Aorta (tissue), 5 donors: ENCODE measurements at regions not wholly inside any gene's neighbourhood (a gene's known extent, or its start where the extent isn't known, plus 50 kb on each side); places are given as distances from the start of the nearest gene placed in this dataset.
A peak's percentile ranks its signal among the peaks of the same experiment; 100 is the strongest.

Experiments used
- ATAC-seq: fragments of 200-7000 bp; cut with Tn5 transposase; one replicate; pipeline ENCODE4 v1.9.1; 2022; ENCODE audit warnings: moderate library complexity; ENCODE audit not compliant: low FRiP score
- DNase-seq, 2 donors: peaks; one replicate each; pipeline ENCODE4 v3.0.0-alpha.2; 2020
- H3K27ac ChIP-seq, 2 donors: one replicate each; pipeline ENCODE4 v1.5.1; 2013; ENCODE audit warnings: low read length in 2 of 2, mild to moderate bottlenecking in 2 of 2, moderate library complexity in 2 of 2, control low read depth in 1 of 2, inconsistent platforms in 1 of 2, low read depth in 1 of 2
- H3K27me3 ChIP-seq, 2 donors: one replicate each; pipeline ENCODE4 v1.6.1; 2013; ENCODE audit warnings: control low read depth in 1 of 2, low read length in 1 of 2, mild to moderate bottlenecking in 1 of 2, moderate library complexity in 1 of 2; ENCODE audit not compliant: insufficient read depth in 2 of 2, control insufficient read depth in 1 of 2
- H3K36me3 ChIP-seq, 2 donors: one replicate each; pipeline ENCODE4 v1.6.1; 2013; ENCODE audit warnings: control low read depth in 1 of 2, low read length in 1 of 2, mild to moderate bottlenecking in 1 of 2; ENCODE audit not compliant: insufficient read depth in 2 of 2, control insufficient read depth in 1 of 2
- H3K4me1 ChIP-seq, 2 donors: one replicate each; pipeline ENCODE4 v1.6.1; 2013; ENCODE audit warnings: low read length in 2 of 2, control low read depth in 1 of 2, mild to moderate bottlenecking in 1 of 2, moderate library complexity in 1 of 2; ENCODE audit not compliant: insufficient read depth in 2 of 2, control insufficient read depth in 1 of 2
- H3K4me3 ChIP-seq, 2 donors: one replicate each; pipeline ENCODE4 v1.5.1; 2013; ENCODE audit warnings: low read length in 2 of 2, control low read depth in 1 of 2, mild to moderate bottlenecking in 1 of 2
- H3K9me3 ChIP-seq: one replicate; pipeline ENCODE4 v1.6.1; 2013; ENCODE audit warnings: mild to moderate bottlenecking, low read length; ENCODE audit not compliant: control insufficient read depth
- WGBS, 2 donors: extraction: QIAGEN DNeasy Blood & Tissue Kit; methylation state at CpG; one replicate each; pipeline ENCODE4 v1.1.7; 2013; 5-methylcytosine and 5-hydroxymethylcytosine counted together
- intact Hi-C, 2 donors: fragments of 100-400 bp; cut with DNase I; formaldehyde crosslinking; loops; one replicate each; pipeline versions ENCODE4 v1.14.2 to v1.15.0; 2022
- donor health status: healthy with polysubstance abuse.
- donor health status: Bipolar disorder and iron deficiency.
- donor health status: DM: no; HTN: no; CAD: no.
- donor health status: DM: no; HTN: no; CAD: no.
- donor health status: DM: yes; HTN: yes; CAD: no.

DNA sequence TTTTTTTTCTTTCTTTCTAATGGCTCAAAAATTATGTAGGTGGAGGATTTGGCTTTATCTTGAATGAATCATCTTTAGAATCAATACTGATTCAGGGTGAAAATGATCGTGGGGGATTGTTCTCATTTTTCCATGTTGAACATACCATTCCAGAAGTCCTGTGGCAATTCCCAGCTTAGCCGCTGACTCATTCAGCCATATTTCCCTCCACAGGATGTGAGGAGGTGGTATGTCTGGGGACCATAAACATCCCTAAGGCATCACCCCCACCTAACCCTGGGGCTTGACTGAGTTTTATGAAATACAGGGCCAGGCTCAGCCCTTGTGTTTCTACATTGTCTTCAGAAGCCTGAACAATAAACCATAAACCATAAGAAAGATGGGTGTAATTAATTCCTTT, 92.7 kb upstream of the FN1 start:
- 37 to 45% methylated on average over 2 of the region's 2 CpGs for whole genome bisulfite sequencing, 2 donors
- Histone ChIP-seq H3K27ac (peak overlapping the region; percentile 40 to 97), H3K4me3 (no peak overlapping the region), H3K4me1 (peaks cover 0 to 3% of the 10 kb centered on the region in 2 donors), H3K9me3 (no peaks in the 10 kb centered on the region), H3K36me3 (no peaks in the 10 kb centered on the region), H3K27me3 (no peaks in the 10 kb centered on the region)
- no peak for ATAC-seq
- intact Hi-C loops: loop anchor here in 1 of 2 donors (5.0 kb wide), 1 partner anchor 66 kb away; no protein-coding TSS in a partner anchor
- DNase-seq: no peak

DNA sequence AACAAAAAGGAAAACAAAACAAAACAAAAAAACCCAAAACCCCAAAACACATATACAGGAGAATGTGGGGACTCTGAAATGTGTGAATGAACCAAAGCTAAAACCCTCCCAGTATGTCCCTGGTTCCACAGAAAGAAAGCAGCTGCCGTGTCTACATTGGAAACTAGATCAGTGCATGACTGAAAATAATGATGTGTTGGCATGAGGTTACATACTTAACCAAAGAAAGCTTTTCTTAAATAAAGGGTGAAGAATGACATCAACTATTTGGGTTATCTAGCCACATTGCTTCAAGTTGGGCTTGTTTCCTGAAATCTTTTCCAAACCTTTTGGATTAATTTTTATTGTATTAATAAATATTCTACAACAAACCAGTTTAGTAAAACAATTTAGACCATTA, 91.9 kb upstream of the FN1 start:
- intact Hi-C loops: loop anchor here in 1 of 2 donors (5.0 kb wide), 1 partner anchor 65 kb away; no protein-coding TSS in a partner anchor
- H3K27me3 ChIP-seq: no peaks in the 10 kb centered on the region
- peaks cover 0 to 3% of the 10 kb centered on the region in 2 donors for H3K4me1 ChIP-seq
- no peak overlapping the region for H3K4me3 ChIP-seq
- H3K36me3 ChIP-seq: no peaks in the 10 kb centered on the region
- WGBS, 2 donors: 2 to 3% methylated on average over 1 of the region's 1 CpG
- H3K27ac ChIP-seq: peak overlapping the region in 1 of 2 donors; percentile 28
- no peak for DNase-seq
- no peak for ATAC-seq
- no peaks in the 10 kb centered on the region for H3K9me3 ChIP-seq

DNA sequence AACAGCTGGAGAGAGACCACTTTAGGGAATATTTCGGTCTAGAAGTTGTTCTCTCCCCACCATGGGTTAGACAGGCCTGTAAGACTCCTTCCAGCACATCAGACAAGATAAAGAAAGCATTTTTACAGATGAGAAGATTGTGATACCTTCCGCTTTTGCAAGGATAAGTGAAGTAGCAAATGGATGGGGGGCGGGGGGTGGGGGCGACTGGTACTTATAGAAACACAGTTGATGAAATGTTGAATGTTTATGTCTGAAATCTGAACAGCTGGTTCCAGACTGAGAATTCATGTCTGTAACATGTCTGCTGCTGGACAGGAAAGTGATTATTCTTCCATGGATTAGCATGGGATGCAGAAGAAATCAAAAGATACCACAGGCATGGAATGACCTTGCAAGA, 90.5 kb upstream of the FN1 start:
- Histone ChIP-seq H3K9me3 (no peaks in the 10 kb centered on the region), H3K36me3 (no peaks in the 10 kb centered on the region), H3K27ac (no peak overlapping the region), H3K27me3 (no peaks in the 10 kb centered on the region), H3K4me1 (peaks cover 0 to 3% of the 10 kb centered on the region in 2 donors), H3K4me3 (no peak overlapping the region)
- intact Hi-C loops: loop anchor here in 1 of 2 donors (5.0 kb wide), 1 partner anchor 64 kb away; no protein-coding TSS in a partner anchor
- ATAC-seq (no peak), DNase-seq (no peak)
- WGBS, 2 donors: 80 to 87% methylated on average over 4 of the region's 4 CpGs

DNA sequence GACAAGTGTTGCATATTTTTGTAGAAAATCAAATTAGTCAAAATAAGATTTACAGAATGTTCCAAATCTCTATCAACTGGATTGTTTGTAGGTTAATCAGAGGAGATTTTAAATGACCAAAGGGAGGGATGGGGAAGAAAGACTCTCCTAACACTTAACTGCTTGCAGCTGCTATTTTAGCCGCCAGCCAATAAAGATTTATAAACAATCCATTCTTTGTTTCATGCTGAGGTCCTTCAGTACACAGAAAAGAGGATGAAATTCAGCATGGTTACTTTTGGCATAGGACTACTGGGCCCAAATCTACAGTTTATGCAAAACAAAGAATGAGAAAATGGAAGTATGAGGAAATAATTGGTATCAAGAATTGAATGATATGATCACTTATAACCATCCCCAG, 86.4 kb upstream of the FN1 start:
- no peak for DNase-seq
- intact Hi-C loops: no loop called here

DNA sequence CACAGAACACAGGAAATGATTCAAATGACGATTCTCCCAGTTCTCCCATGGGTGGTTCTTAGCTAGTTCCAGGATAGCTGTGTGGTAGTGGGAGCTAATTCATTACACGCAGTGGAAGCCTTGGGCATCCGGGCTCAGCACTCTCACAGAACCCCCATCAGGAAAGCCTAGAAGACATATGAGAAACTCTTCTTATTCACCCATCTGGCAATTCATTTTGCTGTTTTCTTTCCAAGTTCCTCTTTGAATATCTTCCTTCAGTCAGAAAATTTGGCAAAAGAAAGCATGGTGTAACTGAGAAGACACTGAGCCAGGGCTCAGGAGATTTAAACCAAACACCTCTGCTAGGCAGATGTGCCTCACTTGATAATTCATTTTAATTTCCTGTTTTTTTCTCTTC, 85.2 kb upstream of the FN1 start:
- Histone ChIP-seq H3K36me3 (no peaks in the 10 kb centered on the region), H3K27me3 (no peaks in the 10 kb centered on the region), H3K27ac (no peak overlapping the region), H3K4me1 (no peaks in the 10 kb centered on the region), H3K9me3 (no peaks in the 10 kb centered on the region), H3K4me3 (no peak overlapping the region)
- WGBS, 2 donors: 89 to 93% methylated on average over 3 of the region's 3 CpGs
- intact Hi-C loops: no loop called here
- ATAC-seq (no peak), DNase-seq (no peak)

More for the DNA sequence above, 86.4 kb upstream of the FN1 start:
- ATAC-seq: no peak
- WGBS, 2 donors: 94 to 100% methylated on average over 1 of the region's 1 CpG
- H3K4me3 ChIP-seq: no peak overlapping the region
- H3K4me1 ChIP-seq: no peaks in the 10 kb centered on the region
- no peaks in the 10 kb centered on the region for H3K27me3 ChIP-seq
- H3K36me3 ChIP-seq: no peaks in the 10 kb centered on the region
- no peaks in the 10 kb centered on the region for H3K9me3 ChIP-seq
- no peak overlapping the region for H3K27ac ChIP-seq

DNA sequence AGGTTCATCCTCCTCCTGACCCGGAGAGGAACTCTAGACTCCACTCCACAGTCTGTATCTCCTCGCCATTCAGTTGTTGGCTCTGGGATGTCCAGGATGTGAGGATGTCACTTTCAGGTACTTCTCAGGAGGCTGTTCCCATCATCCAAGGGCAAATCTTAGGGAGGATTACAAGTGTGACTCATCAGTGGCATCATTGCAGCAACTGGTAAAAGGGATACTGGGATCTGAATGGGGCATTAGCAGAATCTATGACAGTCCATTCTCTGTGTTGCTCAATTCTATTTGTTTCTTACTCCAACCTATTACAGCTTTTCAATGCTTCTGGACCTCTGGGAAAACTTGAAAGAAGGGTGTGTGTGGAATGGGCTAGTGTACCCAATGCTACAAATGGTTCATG, 81.5 kb upstream of the FN1 start:
- ATAC-seq: no peak
- no peak overlapping the region for H3K4me3 ChIP-seq
- no peak for DNase-seq
- H3K36me3 ChIP-seq: no peaks in the 10 kb centered on the region
- no peak overlapping the region for H3K27ac ChIP-seq
- 74 to 76% methylated on average over 2 of the region's 2 CpGs for WGBS, 2 donors
- no peaks in the 10 kb centered on the region for H3K9me3 ChIP-seq
- H3K27me3 ChIP-seq: no peaks in the 10 kb centered on the region
- intact Hi-C loops: no loop called here
- no peaks in the 10 kb centered on the region for H3K4me1 ChIP-seq

DNA sequence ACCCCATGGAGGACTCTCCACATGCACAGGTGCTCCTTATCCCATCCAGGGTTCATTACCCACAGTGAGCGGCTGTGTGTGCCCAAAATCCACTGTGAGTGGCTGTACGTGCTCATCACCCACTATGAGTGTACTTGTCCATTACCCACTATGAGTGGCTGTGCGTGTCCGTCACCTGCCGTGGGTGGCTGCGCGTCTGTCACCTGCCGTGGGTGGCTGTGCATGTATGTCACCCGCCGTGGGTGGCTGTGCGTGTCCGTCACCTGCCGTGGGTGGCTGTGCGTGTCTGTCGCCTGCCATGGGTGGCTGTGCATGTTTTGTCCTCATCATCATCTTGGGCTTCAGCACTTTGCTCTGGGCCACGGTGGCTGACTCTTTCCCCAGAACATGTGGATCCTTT, 78.6 kb upstream of the FN1 start:
- ATAC-seq (no peak), DNase-seq (no peak)
- no peaks in the 10 kb centered on the region for H3K36me3 ChIP-seq
- no peak overlapping the region for H3K4me3 ChIP-seq
- intact Hi-C loops: no loop called here
- no peak overlapping the region for H3K27ac ChIP-seq
- H3K4me1 ChIP-seq: no peaks in the 10 kb centered on the region
- 96 to 97% methylated on average over 16 of the region's 16 CpGs for WGBS, 2 donors
- H3K9me3 ChIP-seq: no peaks in the 10 kb centered on the region
- H3K27me3 ChIP-seq: no peaks in the 10 kb centered on the region

DNA sequence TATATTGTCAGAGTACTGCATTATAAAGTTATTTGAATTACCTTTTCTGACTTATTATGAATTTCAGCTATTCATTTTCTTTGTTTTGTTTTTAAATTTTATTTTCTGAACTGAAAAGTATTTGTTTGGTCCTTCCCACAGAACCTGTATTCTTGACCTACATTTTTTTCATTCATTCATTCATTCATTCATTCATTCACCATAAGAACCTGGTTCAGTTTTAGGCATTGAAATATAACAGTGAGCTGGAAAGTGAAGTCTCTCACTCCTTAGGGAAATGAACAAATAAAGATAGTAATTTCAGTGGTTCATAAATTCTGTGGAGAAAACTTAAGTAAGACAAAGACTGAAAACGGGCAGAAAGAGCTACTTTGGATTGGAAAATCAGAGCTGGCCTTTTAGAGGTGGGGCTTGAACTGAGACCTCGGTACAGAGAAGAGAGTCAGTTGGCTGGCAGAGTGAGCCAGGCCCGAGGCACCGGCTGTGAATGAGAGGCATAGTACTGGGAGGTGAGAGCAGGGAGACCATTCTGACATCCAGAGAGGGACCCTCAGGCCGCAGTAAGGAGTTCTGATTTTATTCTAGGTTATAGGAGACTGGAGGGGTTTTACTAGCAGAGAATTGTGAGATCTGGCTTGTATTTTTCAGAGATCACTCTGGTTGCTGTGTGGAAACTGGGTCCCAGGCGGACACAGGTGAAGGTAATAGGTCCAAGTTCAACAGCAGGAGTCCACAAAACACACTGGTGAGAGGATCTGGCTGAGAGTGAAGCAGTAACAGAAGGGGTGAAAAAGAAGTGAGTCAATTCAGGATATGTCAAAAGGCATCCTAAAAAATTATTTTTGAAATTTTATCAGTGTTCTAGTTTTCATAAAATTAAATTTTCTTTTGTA, 75.8 kb upstream of the FN1 start:
- intact Hi-C loops: no loop called here
- Histone ChIP-seq H3K36me3 (no peaks in the 10 kb centered on the region), H3K4me3 (no peak overlapping the region), H3K27ac (no peak overlapping the region), H3K9me3 (no peaks in the 10 kb centered on the region), H3K4me1 (no peaks in the 10 kb centered on the region), H3K27me3 (no peaks in the 10 kb centered on the region)
- WGBS, 2 donors: 64 to 66% methylated on average over 6 of the region's 6 CpGs
- DNase-seq (no peak), ATAC-seq (no peak)

DNA sequence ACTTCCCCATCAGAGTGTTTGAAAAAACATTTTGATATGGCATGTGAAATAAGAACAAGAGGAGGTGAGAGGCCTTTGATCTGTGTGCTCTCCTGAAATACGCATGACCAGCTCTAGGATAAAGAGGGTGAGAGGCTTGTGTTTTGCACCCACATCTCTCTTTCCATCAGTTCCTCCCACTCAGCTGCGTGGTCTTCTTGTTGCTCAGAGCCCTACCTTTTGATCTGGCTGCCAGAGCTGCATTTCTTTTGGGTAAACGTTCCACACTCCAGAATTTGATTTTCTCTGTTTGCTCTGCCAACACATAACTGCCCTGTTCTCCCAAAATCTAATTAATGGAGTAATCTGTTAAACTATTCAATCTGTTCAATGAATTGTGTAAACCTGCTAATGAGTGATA, 72.0 kb upstream of the FN1 start:
- WGBS, 2 donors: 31 to 35% methylated on average over 3 of the region's 3 CpGs

More for the DNA sequence above, 72.0 kb upstream of the FN1 start:
- DNase-seq (no peak), ATAC-seq (no peak)
- Histone ChIP-seq H3K27ac (no peak overlapping the region), H3K4me1 (peaks cover 3 to 7% of the 10 kb centered on the region in 2 donors), H3K36me3 (no peaks in the 10 kb centered on the region), H3K4me3 (no peak overlapping the region), H3K27me3 (no peaks in the 10 kb centered on the region), H3K9me3 (no peaks in the 10 kb centered on the region)
- intact Hi-C loops: no loop called here
